GM19043 (cell line): ENCODE measurements at regions not wholly inside any gene's neighbourhood (a gene's known extent, or its start where the extent isn't known, plus 50 kb on each side); places are given as distances from the start of the nearest gene placed in this dataset.
"Not testable (repeated sequence)": the region's sequence is repeated elsewhere in the genome, so short reads cannot be mapped to it uniquely, and the experiment has no call there.

Source experiments
- ATAC-seq: cut with Tn5 transposase; IDR thresholded peaks from one replicate; pipeline ENCODE4 v1.9.1; 2021; ENCODE audit warnings: low read depth; ENCODE audit not compliant: unreplicated experiment

- ATAC-seq: no peak
Measured at GRCh38 chr12:127991485-127991884, 275.5 kb upstream of the TMEM132C start.

GRCh38 chr12:127998988-127999387 is 268.0 kb upstream of the TMEM132C start:
- no peak for ATAC-seq

- ATAC-seq: no peak
Measured at GRCh38 chr12:128004383-128004938, 262.5 kb upstream of the TMEM132C start.

- no peak for ATAC-seq
Measured at GRCh38 chr12:128007250-128007649, 259.7 kb upstream of the TMEM132C start.

GRCh38 chr12:128008341-128008740 is 258.6 kb upstream of the TMEM132C start:
- ATAC-seq: no peak

- no peak for ATAC-seq
Measured at GRCh38 chr12:128009108-128009507, 257.9 kb upstream of the TMEM132C start.

GRCh38 chr12:128012110-128012509 is 254.9 kb upstream of the TMEM132C start:
- no peak for ATAC-seq

- no peak for ATAC-seq
Measured at GRCh38 chr12:128015276-128015675, 251.7 kb upstream of the TMEM132C start.

- no peak for ATAC-seq
Measured at GRCh38 chr12:128018067-128018466, 248.9 kb upstream of the TMEM132C start.

GRCh38 chr12:128019996-128020544 is 246.9 kb upstream of the TMEM132C start:
- ATAC-seq: no peak

GRCh38 chr12:128021561-128021960 is 245.4 kb upstream of the TMEM132C start:
- ATAC-seq: no peak

GRCh38 chr12:128025589-128026245 is 241.3 kb upstream of the TMEM132C start:
- no peak for ATAC-seq

GRCh38 chr12:128026696-128027574 is 240.0 kb upstream of the TMEM132C start:
- ATAC-seq: no peak

- no peak for ATAC-seq
Measured at GRCh38 chr12:128033473-128033872, 233.5 kb upstream of the TMEM132C start.

GRCh38 chr12:128040971-128041370 is 226.0 kb upstream of the TMEM132C start:
- ATAC-seq: no peak

- ATAC-seq: not testable (repeated sequence)
Measured at GRCh38 chr12:128042283-128042682, 224.7 kb upstream of the TMEM132C start.

GRCh38 chr12:128042825-128043224 is 224.1 kb upstream of the TMEM132C start:
- no peak for ATAC-seq

- ATAC-seq: no peak
Measured at GRCh38 chr12:128043317-128043716, 223.7 kb upstream of the TMEM132C start.

- ATAC-seq: no peak
Measured at GRCh38 chr12:128047266-128048060, 219.5 kb upstream of the TMEM132C start.

GRCh38 chr12:128052331-128052730 is 214.6 kb upstream of the TMEM132C start:
- no peak for ATAC-seq
